Left hindlimb (tissue), 1 donor: ENCODE measurements at regions not wholly inside any gene's neighbourhood (a gene's known extent, or its start where the extent isn't known, plus 50 kb on each side); places are given as distances from the start of the nearest gene placed in this dataset.
"Not testable (repeated sequence)": the region's sequence is repeated elsewhere in the genome, so short reads cannot be mapped to it uniquely, and the experiment has no call there.

Source experiments
- DNase-seq: peaks from one replicate; pipeline ENCODE4 v3.0.0-alpha.2; 2018

DNA sequence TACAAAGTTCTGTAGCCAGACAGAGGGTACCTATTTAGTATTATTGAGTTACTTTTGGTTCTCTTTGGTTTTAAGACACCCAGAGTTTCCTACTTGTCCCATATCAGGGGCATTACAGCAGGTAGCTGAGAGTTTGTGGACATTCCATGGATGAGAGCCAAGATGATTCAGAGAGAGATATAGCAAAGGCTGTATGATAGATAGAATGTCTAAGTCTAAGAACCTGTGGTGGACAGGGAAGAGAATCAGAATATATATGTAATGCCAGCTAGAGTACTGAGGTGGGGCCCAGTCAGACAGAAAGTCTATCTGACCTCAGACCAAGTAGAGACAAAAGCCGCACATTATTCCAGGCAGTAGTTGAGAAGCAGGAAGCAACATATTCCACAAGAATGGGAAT is 471.8 kb upstream of the CHD1 start:
- DNase-seq = not testable (repeated sequence)

- DNase-seq = no peak
Observed at GRCh38 chr5:99398976-99399375, 470.2 kb upstream of the CHD1 start.

- no peak for DNase-seq
Observed at GRCh38 chr5:99386406-99387077, 457.7 kb upstream of the CHD1 start.

DNA sequence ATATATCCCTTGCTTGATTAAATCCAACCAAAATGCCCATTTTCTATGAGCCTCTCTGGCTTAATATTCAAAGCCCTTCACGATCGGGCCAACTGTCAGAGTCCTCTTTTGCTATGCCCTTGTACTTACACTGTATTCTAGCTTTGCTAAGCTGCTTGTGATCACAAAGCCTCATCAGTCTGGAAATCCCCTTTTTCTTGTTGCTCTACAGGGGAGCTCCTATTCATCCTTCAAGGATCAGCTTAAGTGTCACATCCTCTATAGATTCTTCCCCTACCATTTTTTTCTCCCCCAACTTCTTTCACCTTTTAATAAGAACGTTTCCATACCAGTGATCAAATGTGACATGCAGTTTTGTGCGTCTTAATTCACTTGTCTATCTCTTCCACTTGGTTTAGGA is 450.4 kb upstream of the CHD1 start:
- DNase-seq = no peak

DNA sequence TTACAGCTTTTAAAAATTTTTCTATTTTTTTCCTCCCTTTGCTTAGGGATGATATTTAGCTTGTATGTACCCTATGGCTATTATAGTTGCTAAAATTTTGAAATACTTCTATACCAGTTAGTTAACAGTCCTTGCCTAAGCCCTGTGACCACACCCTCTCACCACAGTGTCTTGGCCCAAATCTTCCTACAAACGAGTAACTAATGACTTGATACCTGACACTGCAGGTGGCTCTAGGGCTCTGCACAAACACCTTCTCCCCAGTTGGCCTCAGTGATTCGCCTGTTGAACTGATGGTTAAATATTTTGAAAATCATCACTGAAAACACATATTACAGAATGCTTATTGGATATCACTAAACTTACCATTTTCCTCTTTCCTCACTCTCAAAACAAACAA is 449.6 kb upstream of the CHD1 start:
- no peak for DNase-seq

- no peak for DNase-seq
Observed at GRCh38 chr5:99369797-99370593, 441.2 kb upstream of the CHD1 start.

DNA sequence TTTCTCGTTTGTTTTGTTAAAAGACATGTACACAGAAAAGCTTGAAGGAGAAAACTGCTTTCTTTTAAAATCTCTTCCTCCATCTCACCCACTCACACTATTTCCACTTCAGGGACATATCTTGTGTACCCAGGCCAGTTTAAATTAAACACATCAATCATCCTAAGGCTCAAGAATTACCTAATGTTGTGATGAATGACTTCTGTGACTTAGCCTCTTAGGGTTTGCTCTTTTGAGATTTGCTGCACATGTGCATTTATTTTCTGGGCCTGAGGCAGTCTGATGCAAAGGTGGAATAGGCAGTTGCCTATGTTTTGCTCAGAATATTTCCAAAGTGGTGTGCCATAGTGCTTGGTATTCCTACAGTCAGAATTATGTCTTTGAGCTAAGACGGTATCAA is 439.9 kb upstream of the CHD1 start:
- DNase-seq = no peak

DNA sequence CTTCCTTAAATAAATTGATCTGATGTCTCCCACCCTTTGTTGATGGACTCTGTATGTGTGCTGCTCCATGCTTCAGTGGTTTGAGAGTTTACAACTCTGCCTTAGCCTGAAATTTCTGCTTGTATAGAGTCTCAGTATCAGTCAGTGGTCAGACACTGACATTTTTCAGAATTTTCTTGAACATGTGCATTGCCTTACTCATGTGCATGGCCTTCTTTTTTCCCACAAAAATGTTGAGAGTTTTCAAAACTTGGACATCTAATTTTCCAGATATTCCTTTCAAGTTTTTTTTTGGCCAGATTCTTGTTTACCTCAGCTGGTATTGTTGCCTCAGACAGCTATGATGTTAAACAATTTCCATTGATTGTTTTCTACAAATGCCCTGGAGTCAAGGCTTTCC is 427.1 kb upstream of the CHD1 start:
- DNase-seq = no peak

- DNase-seq = no peak
Observed at GRCh38 chr5:99349787-99350186, 421.0 kb upstream of the CHD1 start.

DNA sequence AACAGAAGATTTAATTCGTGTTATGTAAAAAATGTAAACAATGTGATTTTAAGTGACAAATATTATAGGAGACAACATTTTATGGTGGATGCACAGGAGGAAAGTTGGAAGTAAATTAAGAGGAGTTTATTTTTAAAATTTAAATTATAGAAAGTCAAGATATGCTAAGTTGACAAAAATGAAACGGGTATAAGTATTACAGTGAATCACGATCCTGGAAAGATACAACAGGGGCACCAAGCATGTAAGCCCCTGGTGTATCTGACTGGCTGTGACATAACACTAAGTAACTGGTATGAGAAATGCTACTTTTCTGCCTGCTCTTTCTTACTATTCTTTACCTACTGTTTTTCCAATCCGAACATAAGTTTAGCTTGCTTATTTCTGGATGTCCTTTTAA is 419.8 kb upstream of the CHD1 start:
- DNase-seq = no peak

GRCh38 chr5:99339758-99340157 is 411.0 kb upstream of the CHD1 start:
- DNase-seq = not testable (repeated sequence)

GRCh38 chr5:99334936-99335335 is 406.1 kb upstream of the CHD1 start:
- DNase-seq = no peak

DNA sequence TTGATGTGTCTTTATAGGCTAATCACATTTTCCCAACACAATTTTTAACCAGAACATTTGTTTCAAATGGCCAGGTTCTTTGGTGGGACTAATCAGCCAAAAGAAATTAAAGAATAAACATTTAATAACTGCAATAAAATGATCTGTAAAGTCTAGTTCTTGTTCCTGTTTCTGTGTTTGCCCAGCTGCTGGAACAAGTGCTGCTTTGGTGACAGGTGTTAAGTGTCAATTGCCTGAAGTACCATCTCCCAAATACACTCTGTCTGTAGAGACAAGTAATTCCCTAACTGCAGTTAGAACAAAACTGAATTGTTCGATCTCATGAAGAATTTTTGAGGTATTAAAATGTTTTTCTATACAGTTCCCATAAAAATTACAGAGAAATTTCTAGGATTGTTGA is 402.3 kb upstream of the CHD1 start:
- DNase-seq = no peak

DNA sequence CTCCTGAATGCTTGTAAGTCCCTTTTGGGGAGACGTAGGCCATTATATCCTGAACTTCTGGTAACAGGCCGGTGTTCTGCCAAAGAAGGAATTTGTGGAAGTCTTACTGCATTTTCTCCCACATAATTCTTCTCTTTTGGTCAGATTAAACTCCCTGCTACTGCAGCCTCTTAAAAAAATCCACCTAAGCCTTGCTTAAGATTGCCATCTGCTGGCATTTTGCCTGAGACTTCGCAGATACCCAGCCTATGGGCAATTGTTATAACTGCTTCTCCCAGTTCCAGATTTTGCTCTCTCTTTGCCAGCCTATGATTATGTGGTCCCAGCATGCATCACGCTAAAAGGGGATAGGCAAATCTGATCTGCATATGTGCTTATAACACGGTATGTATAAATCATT is 391.6 kb upstream of the CHD1 start:
- no peak for DNase-seq

DNA sequence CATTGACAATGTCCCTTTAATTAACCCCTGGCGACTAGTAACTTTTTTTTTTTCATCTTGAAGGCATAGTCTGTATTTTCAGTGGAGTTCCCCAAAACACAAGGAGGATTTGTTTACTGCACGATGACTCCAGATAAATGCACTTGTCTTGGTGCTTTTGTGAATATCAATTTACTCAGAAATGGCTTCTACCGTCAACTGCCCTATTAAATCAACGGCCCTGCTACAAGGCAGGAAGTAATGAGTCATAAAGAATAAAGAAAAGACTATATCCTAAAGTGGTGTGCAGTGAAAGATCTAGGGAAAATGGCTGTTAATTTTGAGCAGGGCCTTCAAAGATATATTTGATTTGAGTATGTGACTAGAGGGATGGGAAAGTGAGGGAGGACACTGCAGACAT is 388.3 kb upstream of the CHD1 start:
- DNase-seq = no peak

DNA sequence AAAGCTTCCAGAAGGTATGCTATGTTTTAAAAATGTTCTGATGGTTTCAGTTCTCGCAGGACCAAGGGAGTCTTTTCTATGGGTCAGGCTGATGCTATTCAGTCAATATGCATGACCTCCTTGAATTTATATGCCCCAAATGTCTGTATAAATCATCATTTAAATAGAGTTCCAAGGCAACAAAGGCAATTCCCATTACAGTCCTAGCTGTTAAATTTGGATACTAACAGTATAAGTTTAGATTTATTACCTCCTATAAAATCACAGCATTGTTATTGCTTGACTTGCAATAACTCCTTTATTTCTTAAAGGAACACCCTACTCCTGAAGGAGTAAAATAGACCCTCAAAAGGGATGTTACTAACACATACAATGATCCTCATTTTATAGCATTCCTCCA is 387.7 kb upstream of the CHD1 start:
- DNase-seq = no peak

DNA sequence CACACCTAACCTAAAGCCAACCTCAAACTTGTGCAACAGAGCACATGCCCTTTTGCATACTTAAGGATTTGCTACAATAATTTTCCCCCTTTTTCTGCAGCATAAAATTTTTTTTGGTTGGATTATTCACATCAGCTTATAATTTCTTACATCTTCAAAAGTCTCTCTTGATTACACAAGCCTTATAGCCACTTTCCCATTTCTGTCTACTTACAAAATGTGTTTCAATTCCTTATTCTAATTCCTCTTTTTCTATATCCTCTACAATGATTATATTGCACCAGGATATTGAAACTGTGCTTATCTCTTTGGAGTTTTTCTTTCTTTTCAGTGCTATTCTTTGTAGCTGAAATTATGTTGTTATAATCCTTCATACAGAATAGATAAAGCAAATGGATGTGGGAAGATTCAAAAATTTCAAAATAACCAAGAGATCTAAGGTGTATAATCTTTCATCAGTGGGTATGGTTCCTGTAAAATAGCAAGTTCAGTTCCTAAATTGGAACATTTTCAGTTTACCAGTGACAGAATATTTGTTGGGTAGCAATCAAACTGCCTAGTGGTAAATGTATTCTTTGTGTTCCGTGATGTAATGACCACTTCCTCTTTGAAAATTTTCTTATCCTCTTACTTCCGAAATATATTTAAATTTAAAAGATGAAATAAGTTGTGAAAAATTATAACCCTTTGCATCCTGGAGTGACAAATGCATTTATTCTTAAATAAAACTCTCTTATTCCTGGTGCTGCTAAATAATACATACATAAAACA is 386.8 kb upstream of the CHD1 start:
- no peak for DNase-seq

DNA sequence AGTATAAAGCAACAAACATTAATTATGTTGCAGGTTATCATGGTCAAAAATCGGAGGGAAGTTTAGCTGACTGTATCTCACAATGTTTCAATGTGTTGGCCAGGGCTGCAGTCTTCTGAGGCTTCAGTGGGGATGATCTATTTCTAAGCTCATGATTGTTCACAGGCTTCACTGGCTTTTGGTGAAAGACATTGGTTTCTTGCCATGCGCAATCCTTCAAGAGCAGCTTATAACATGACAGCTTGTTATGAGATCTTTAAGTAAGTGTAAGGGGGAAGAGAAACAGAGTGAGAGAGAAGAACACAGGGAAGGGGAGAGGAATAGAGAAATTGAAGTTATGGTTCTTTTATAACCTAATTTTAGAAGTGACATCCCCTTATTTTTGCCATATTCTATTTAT is 385.9 kb upstream of the CHD1 start:
- no peak for DNase-seq

GRCh38 chr5:99308131-99308530 is 379.3 kb upstream of the CHD1 start:
- DNase-seq = no peak

DNA sequence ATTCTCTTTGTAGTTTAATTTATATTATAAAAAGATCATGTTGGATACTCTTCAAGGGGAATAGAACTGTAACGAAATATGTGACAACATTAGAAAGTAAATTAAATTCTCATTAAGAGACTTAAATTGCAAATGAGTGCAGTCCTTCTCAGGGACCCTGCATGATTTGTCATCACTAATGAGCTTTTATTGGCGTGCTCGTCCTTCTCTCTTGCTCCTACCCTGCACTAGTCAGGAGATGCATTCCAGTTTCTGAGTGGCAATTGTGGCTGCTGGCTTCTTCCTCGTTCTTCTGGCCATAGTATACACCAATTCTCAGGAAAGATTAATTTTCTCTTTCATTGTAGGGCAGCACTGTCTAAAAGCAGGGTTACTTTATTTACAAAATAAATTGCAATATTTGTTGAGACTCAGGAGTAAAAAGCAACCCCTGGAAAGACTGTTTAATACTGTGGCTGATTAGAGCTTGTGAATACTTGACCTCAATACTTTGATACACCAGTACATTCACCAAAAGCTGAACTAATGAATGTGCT is 376.3 kb upstream of the CHD1 start:
- DNase-seq = no peak

GRCh38 chr5:99285606-99286005 is 356.8 kb upstream of the CHD1 start:
- DNase-seq = no peak

DNA sequence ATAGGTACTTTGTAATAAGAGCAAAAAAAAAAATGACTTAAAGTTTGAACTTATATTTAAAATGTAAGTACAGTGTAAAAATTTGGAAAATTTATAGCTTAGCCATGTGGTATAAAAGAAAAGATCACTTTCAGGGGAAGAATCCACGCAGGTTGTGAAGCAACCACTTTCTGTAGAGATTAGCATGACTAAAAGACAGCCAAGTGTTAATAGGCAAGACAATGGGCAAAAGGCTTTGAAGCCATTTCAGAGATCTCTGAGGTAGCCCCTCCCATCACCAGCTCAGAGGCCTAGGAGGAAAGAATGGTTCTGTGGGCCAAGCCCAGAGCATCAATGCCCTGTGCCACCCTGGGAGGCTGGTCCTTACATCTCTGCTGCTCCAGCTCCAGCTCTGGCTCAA is 346.3 kb upstream of the CHD1 start:
- DNase-seq = no peak

DNA sequence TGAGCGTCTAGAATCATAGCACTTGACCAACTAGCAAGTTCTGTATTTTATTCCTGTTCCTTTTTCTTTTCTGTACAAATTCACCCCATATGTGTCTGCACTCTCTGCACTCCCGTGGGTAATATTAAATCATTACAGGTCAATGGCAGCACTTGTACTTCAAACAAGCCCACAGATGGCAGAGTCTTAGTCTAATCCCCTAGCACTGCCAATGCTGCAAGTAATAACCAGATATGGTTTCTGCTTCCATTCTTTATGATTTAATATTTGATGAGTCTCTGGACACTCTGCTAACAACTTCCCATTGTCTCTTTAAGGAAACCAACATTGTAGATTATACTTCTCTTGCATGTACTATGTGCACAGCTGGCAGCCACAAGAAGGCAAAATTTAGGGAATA is 343.8 kb upstream of the CHD1 start:
- DNase-seq = no peak

DNA sequence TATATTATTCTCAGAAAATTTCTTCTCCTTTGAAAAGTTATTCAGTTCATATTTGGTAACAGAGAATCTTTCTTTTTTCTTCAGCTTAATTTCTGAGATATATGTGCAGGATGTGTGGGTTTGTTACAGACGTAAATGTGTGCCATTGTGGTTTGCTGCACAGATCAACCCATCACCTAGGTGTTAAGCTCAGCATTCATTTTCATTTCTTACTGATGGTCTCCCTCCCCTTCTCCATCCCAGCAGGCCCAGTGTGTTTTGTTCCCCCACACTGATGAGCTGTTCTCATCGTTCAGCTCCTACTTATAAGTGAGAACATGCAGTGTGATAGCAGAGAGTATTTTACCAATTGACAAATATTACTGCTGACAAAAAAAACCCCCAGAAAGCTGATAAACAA is 330.0 kb upstream of the CHD1 start:
- DNase-seq = no peak
